RWPE2 (cell line): ENCODE measurements at regions not wholly inside any gene's neighbourhood (a gene's known extent, or its start where the extent isn't known, plus 50 kb on each side); places are given as distances from the start of the nearest gene placed in this dataset.
A peak's percentile ranks its signal among the peaks of the same experiment; 100 is the strongest.

Experiments used
- ATAC-seq: fragments of 200-7000 bp; cut with Tn5 transposase; 3 replicates; pipeline ENCODE4 v1.9.1; 2021; ENCODE audit warnings: low read depth
- DNase-seq: peaks from one replicate; pipeline ENCODE4 v3.0.0-alpha.2; 2020; ENCODE audit warnings: low spot score
- H3K27ac ChIP-seq: fragments of 450-650 bp; 2 replicates; pipeline ENCODE4 v1.5.1; 2017; ENCODE audit warnings: mild to moderate bottlenecking; ENCODE audit not compliant: poor library complexity, severe bottlenecking
- H3K27me3 ChIP-seq: fragments of 250-450 bp; sonication (Bioruptor Pico); 2 replicates; pipeline ENCODE4 v1.5.1; 2021; ENCODE audit warnings: mild to moderate bottlenecking, moderate library complexity; ENCODE audit not compliant: insufficient read depth, poor library complexity, severe bottlenecking
- H3K36me3 ChIP-seq: fragments of 250-450 bp; sonication (Bioruptor Pico); 2 replicates; pipeline ENCODE4 v1.5.1; 2020; ENCODE audit warnings: low read depth, mild to moderate bottlenecking, moderate library complexity
- H3K4me1 ChIP-seq: fragments of 250-450 bp; sonication (Bioruptor Pico); 2 replicates; pipeline ENCODE4 v1.5.1; 2021; ENCODE audit warnings: mild to moderate bottlenecking, moderate library complexity; ENCODE audit not compliant: insufficient read depth, poor library complexity, severe bottlenecking
- H3K4me3 ChIP-seq: fragments of 250-450 bp; sonication (Bioruptor Pico); 2 replicates; pipeline ENCODE4 v1.5.1; 2021; ENCODE audit warnings: mild to moderate bottlenecking, moderate library complexity; ENCODE audit not compliant: severe bottlenecking
- H3K9me3 ChIP-seq: fragments of 250-450 bp; sonication (Bioruptor Pico); 2 replicates; pipeline ENCODE4 v1.5.1; 2021; ENCODE audit warnings: mild to moderate bottlenecking, moderate library complexity; ENCODE audit not compliant: severe bottlenecking
- TF ChIP-seq, protein P1 (sequence below): fragments of 450-650 bp; IDR thresholded peaks from one replicate; pipeline ENCODE4 v1.5.1; 2017; ENCODE audit warnings: mild to moderate bottlenecking, moderate library complexity; ENCODE audit not compliant: poor library complexity, severe bottlenecking

DNA sequence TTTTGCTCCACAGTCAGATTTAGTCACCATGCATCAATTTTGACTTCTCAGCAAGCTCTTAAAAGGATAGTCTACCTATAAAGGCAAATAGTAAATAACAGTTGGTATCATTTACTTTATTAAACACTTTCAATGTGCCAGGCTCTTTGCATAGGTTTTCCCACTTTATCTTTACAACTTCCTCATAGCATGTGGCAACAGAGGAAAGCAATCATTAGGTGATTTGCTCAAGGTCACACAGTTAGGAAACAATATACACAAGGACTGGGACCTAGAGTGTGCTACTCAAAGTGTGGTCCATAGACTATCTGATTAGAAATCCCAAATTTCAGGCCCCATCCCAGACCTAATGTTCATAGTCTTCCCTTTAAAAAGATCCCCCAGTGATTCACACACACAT lies 212.3 kb downstream of the MTERF1 start:
- TF ChIP-seq, protein P1, sequence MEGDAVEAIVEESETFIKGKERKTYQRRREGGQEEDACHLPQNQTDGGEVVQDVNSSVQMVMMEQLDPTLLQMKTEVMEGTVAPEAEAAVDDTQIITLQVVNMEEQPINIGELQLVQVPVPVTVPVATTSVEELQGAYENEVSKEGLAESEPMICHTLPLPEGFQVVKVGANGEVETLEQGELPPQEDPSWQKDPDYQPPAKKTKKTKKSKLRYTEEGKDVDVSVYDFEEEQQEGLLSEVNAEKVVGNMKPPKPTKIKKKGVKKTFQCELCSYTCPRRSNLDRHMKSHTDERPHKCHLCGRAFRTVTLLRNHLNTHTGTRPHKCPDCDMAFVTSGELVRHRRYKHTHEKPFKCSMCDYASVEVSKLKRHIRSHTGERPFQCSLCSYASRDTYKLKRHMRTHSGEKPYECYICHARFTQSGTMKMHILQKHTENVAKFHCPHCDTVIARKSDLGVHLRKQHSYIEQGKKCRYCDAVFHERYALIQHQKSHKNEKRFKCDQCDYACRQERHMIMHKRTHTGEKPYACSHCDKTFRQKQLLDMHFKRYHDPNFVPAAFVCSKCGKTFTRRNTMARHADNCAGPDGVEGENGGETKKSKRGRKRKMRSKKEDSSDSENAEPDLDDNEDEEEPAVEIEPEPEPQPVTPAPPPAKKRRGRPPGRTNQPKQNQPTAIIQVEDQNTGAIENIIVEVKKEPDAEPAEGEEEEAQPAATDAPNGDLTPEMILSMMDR = no peak
- Histone ChIP-seq H3K36me3 (no peaks in the 10 kb centered on the region), H3K9me3 (no peaks in the 10 kb centered on the region), H3K27me3 (no peaks in the 10 kb centered on the region), H3K27ac (no peak overlapping the region), H3K4me1 (no peaks in the 10 kb centered on the region), H3K4me3 (no peak overlapping the region)
- no peak for DNase-seq
- no peak for ATAC-seq

DNA sequence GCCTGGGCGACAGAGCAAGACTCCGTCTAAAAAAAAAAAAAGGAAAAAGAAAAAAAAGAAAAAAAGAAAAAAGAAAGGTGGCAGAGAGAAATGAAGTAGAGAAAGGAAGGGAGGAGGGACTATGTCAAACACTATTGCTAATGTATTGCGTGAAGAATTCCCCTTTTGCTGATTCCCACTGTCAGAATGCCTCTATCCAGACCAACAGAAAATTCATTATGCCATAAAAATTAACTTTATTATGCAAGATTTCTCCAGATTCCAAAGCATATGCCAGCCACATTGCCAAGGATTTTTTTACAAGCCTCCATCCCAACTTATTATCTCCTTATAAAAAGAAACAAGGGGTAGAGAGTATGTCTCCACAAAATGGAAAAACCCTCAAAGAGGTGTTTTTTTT lies 209.3 kb downstream of the MTERF1 start:
- ATAC-seq (no peak), DNase-seq (no peak)

GRCh38 chr7:91674470-91674869 lies 206.0 kb downstream of the MTERF1 start:
- Histone ChIP-seq H3K36me3 (no peaks in the 10 kb centered on the region), H3K4me1 (no peaks in the 10 kb centered on the region), H3K27ac (no peak overlapping the region), H3K27me3 (no peaks in the 10 kb centered on the region), H3K9me3 (no peaks in the 10 kb centered on the region), H3K4me3 (no peak overlapping the region)
- ATAC-seq (no peak), DNase-seq (no peak)
- TF ChIP-seq, protein P1 = no peak

More for the DNA sequence above, 209.3 kb downstream of the MTERF1 start:
- H3K36me3 ChIP-seq = no peaks in the 10 kb centered on the region
- H3K27ac ChIP-seq = no peak overlapping the region
- no peaks in the 10 kb centered on the region for H3K4me1 ChIP-seq
- H3K4me3 ChIP-seq = no peak overlapping the region
- H3K9me3 ChIP-seq = no peaks in the 10 kb centered on the region
- no peaks in the 10 kb centered on the region for H3K27me3 ChIP-seq
- TF ChIP-seq, protein P1 = no peak

GRCh38 chr7:91681718-91682117 lies 198.8 kb downstream of the MTERF1 start:
- H3K36me3 ChIP-seq = no peaks in the 10 kb centered on the region
- peaks cover 6% of the 10 kb centered on the region for H3K4me1 ChIP-seq
- ATAC-seq (no peak), DNase-seq (no peak)
- TF ChIP-seq, protein P1 = no peak
- no peaks in the 10 kb centered on the region for H3K9me3 ChIP-seq
- no peaks in the 10 kb centered on the region for H3K27me3 ChIP-seq
- no peak overlapping the region for H3K27ac ChIP-seq
- no peak overlapping the region for H3K4me3 ChIP-seq

DNA sequence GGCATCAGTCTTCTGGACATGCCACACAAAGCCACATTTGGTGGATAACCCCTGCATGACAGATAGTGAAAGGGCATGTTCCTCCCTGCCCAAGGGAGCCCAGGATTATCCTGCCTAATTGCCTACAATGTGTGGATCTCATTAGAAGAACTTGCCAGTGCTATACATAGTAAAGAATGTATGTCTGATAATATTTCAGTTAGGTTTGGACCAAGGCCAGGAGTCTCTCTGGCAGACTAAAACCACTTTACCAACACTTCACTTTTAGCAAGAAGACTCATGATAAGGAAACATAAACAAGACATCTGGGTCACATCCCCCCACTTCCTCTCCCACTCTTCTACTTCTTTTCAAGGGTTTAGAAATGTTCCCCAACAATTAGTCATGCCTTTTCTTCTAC lies 196.7 kb downstream of the MTERF1 start:
- DNase-seq (no peak), ATAC-seq (peak; percentile 63)
- TF ChIP-seq, protein P1 = no peak

More for the DNA sequence above, 196.7 kb downstream of the MTERF1 start:
- no peaks in the 10 kb centered on the region for H3K27me3 ChIP-seq
- no peak overlapping the region for H3K27ac ChIP-seq
- peaks cover 6% of the 10 kb centered on the region for H3K4me1 ChIP-seq
- no peaks in the 10 kb centered on the region for H3K9me3 ChIP-seq
- no peak overlapping the region for H3K4me3 ChIP-seq
- no peaks in the 10 kb centered on the region for H3K36me3 ChIP-seq
